ENCODE measurements at regions not wholly inside any gene's neighbourhood (a gene's known extent, or its start where the extent isn't known, plus 50 kb on each side); places are given as distances from the start of the nearest gene placed in this dataset.

DNA sequence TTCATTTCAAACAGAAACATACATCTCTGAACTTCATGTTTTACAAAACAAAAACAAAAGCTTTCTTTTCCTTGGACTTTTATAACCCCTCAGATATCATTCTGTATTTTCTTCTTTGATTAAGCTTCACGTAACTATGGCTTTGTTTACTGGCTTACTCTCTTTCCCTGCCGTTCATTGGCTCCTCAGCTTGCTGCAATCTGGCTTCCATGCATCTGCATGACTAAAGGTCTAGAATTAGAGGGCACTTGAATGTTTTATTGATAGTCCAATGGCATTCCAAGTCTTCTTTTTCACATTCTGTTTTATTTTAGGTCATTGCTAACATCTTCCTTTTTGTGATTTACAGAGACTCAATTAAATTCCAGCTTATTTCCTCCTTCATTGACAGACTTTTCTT is 487.6 kb downstream of the GRXCR1 start:
- Histone ChIP-seq H3K27me3 (no peaks in the 10 kb centered on the region), H3K4me3 (no peak overlapping the region), H3K27ac (no peak overlapping the region), H3K4me1 (no peaks in the 10 kb centered on the region), H3K36me3 (no peaks in the 10 kb centered on the region), H3K9me3 (no peaks in the 10 kb centered on the region)
- DNase-seq (ENCODE audit: low spot score in 2 of 2): no peak
- intact Hi-C loops (cut with DNase I): no loop called here
- TF ChIP-seq CTCF (IDR thresholded peaks at IDR 0.05): no peak

- H3K27me3 ChIP-seq: no peaks in the 10 kb centered on the region
- H3K4me1 ChIP-seq: no peaks in the 10 kb centered on the region
- intact Hi-C loops (cut with DNase I): no loop called here
- no peak for TF ChIP-seq CTCF (IDR thresholded peaks at IDR 0.05)
- no peak for DNase-seq (ENCODE audit: low spot score in 2 of 2)
- no peaks in the 10 kb centered on the region for H3K9me3 ChIP-seq
- H3K27ac ChIP-seq: no peak overlapping the region
- H3K4me3 ChIP-seq: no peak overlapping the region
- H3K36me3 ChIP-seq: no peaks in the 10 kb centered on the region
Observed at GRCh38 chr4:43391069-43391468, 498.6 kb downstream of the GRXCR1 start.

DNA sequence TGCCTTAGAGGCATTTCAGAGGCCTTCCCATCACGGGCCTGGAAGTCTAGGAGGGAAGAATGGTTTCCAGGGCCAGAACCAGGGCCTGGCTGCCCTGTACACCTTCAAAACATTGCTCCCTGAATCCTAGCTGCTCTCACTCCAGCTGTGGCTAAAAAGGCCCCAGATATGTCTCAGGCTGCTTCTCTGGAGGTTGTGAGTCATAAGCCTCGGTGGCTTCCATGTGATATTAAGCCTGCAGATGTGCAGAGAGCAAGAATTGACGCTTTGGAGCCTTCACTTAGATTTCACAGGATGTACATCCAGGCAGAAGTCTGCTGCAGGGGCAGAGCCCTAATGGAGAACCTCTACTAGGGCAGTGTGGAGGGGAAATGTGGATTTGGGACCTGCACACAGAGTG is 502.5 kb downstream of the GRXCR1 start:
- H3K36me3 ChIP-seq: no peaks in the 10 kb centered on the region
- H3K4me1 ChIP-seq: no peaks in the 10 kb centered on the region
- no peak for TF ChIP-seq CTCF (IDR thresholded peaks at IDR 0.05)
- no peak overlapping the region for H3K27ac ChIP-seq
- no peak for DNase-seq (ENCODE audit: low spot score in 2 of 2)
- H3K4me3 ChIP-seq: no peak overlapping the region
- intact Hi-C loops (cut with DNase I): no loop called here
- no peaks in the 10 kb centered on the region for H3K27me3 ChIP-seq
- no peaks in the 10 kb centered on the region for H3K9me3 ChIP-seq

- Histone ChIP-seq H3K4me3 (no peak overlapping the region), H3K9me3 (no peaks in the 10 kb centered on the region), H3K4me1 (no peaks in the 10 kb centered on the region), H3K27ac (no peak overlapping the region), H3K36me3 (no peaks in the 10 kb centered on the region), H3K27me3 (no peaks in the 10 kb centered on the region)
- no peak for TF ChIP-seq CTCF (IDR thresholded peaks at IDR 0.05)
- intact Hi-C loops (cut with DNase I): no loop called here
- no peak for DNase-seq (ENCODE audit: low spot score in 2 of 2)
Observed at GRCh38 chr4:43399726-43400125, 507.2 kb downstream of the GRXCR1 start.

- DNase-seq (ENCODE audit: low spot score in 2 of 2): no peak
- H3K27ac ChIP-seq: no peak overlapping the region
- no peak overlapping the region for H3K4me3 ChIP-seq
- no peaks in the 10 kb centered on the region for H3K27me3 ChIP-seq
- no peaks in the 10 kb centered on the region for H3K9me3 ChIP-seq
- no peaks in the 10 kb centered on the region for H3K4me1 ChIP-seq
- H3K36me3 ChIP-seq: no peaks in the 10 kb centered on the region
- TF ChIP-seq CTCF (IDR thresholded peaks at IDR 0.05): no peak
- intact Hi-C loops (cut with DNase I): no loop called here
Observed at GRCh38 chr4:43402393-43402792, 509.9 kb downstream of the GRXCR1 start.

DNA sequence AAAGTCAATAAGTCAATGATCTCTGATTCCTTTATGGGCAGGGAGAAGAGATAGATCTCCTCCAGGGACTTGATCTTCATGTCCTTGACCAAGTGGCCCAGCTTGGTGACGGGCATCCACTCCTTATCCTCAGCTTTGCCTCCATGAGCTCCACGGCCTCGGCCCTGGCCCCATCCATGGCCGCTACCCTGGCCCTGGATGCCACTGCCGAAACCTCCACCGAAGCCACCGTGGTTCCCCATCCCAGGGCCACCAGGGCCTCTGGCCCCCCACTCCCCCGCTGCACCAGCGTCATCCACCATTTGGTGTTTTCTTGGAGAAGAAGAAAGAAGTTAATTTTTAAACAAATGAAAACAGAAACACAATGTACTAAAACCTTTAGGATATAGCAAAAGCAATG is 518.1 kb downstream of the GRXCR1 start:
- intact Hi-C loops (cut with DNase I): no loop called here

More for the DNA sequence above, 518.1 kb downstream of the GRXCR1 start:
- Histone ChIP-seq H3K4me3 (no peak overlapping the region), H3K27ac (no peak overlapping the region), H3K27me3 (no peaks in the 10 kb centered on the region), H3K4me1 (no peaks in the 10 kb centered on the region), H3K36me3 (no peaks in the 10 kb centered on the region), H3K9me3 (no peaks in the 10 kb centered on the region)
- TF ChIP-seq CTCF (IDR thresholded peaks at IDR 0.05): no peak
- no peak for DNase-seq (ENCODE audit: low spot score in 2 of 2)

Measured in ascending aorta (tissue), 2 donors.